Gastroesophageal sphincter (tissue), 3 donors: ENCODE measurements at regions not wholly inside any gene's neighbourhood (a gene's known extent, or its start where the extent isn't known, plus 50 kb on each side); places are given as distances from the start of the nearest gene placed in this dataset.

Source experiments
- CTCF ChIP-seq, 4 experiments: fragments of 200-600 bp in 2 of 4; fragments of 450-650 bp in 2 of 4; sonication (generic) in 1 of 4; IDR thresholded peaks; one replicate each; pipeline ENCODE4 v1.5.1; 2017 to 2019; ENCODE audit warnings: antibody characterized with exemption in 4 of 4, mild to moderate bottlenecking in 2 of 4, moderate library complexity in 2 of 4
- POLR2A ChIP-seq, 2 donors: fragments of 450-650 bp; IDR thresholded peaks; one replicate each; pipeline ENCODE4 v1.6.1; 2017; ENCODE audit warnings: antibody characterized with exemption in 2 of 2, mild to moderate bottlenecking in 2 of 2, moderate library complexity in 1 of 2

GRCh38 chr18:39770399-39770798 lies 2184.6 kb upstream of the PIK3C3 start:
- TF ChIP-seq CTCF (IDR thresholded peaks at IDR 0.05) (no peak), POLR2A (IDR thresholded peaks at IDR 0.05) (no peak)
